Liver (tissue), 8 donors: ENCODE measurements at regions not wholly inside any gene's neighbourhood (a gene's known extent, or its start where the extent isn't known, plus 50 kb on each side); places are given as distances from the start of the nearest gene placed in this dataset.

Experiments used
- DNase-seq: peaks from one replicate; pipeline ENCODE4 v3.0.0-alpha.2; 2017; ENCODE audit warnings: low spot score
- H3K27ac ChIP-seq, 2 donors: one replicate each; pipeline ENCODE4 v1.7.0; 2013; ENCODE audit warnings: inconsistent platforms in 2 of 2, low read length in 2 of 2, control low read depth in 1 of 2, low read depth in 1 of 2, mild to moderate bottlenecking in 1 of 2
- H3K27me3 ChIP-seq, 4 donors: one replicate each; pipeline versions ENCODE4 v1.6.1 to v1.7.0; 2013; ENCODE audit warnings: low read length in 3 of 4, inconsistent platforms in 1 of 4, mild to moderate bottlenecking in 1 of 4, moderate library complexity in 1 of 4; ENCODE audit not compliant: control insufficient read depth in 4 of 4, insufficient read depth in 4 of 4
- H3K36me3 ChIP-seq, 4 donors: one replicate each; pipeline versions ENCODE4 v1.6.1 to v1.7.0; 2013; ENCODE audit warnings: low read length in 3 of 4, mild to moderate bottlenecking in 3 of 4, low read depth in 1 of 4, moderate library complexity in 1 of 4; ENCODE audit not compliant: control insufficient read depth in 4 of 4, insufficient read depth in 3 of 4
- H3K4me1 ChIP-seq, 4 donors: one replicate each; pipeline versions ENCODE4 v1.6.1 to v1.7.0; 2013; ENCODE audit warnings: low read length in 3 of 4, mild to moderate bottlenecking in 3 of 4, moderate library complexity in 1 of 4; ENCODE audit not compliant: control insufficient read depth in 4 of 4, insufficient read depth in 4 of 4
- H3K4me3 ChIP-seq, 3 donors: one replicate each; pipeline versions ENCODE4 v1.6.1 to v1.7.0; 2013; ENCODE audit warnings: low read length in 3 of 3, control low read depth in 1 of 3, low read depth in 1 of 3, mild to moderate bottlenecking in 1 of 3
- H3K9ac ChIP-seq, 2 donors: one replicate each; pipeline ENCODE4 v1.7.0; 2013; ENCODE audit warnings: low read length in 2 of 2, mild to moderate bottlenecking in 2 of 2, moderate library complexity in 2 of 2, control low read depth in 1 of 2, low read depth in 1 of 2
- H3K9me3 ChIP-seq, 4 donors: one replicate each; pipeline versions ENCODE4 v1.6.1 to v1.7.0; 2013; ENCODE audit warnings: low read length in 3 of 4; ENCODE audit not compliant: control insufficient read depth in 4 of 4
- EGR1 ChIP-seq, 2 donors: IDR thresholded peaks; 2 replicates each; pipeline ENCODE4 v1.6.1; 2016 to 2018; ENCODE audit warnings: antibody characterized with exemption in 2 of 2, low read depth in 2 of 2
- FOXA1 ChIP-seq: IDR thresholded peaks from 2 replicates; pipeline ENCODE4 v1.6.1; 2016; ENCODE audit warnings: antibody characterized with exemption
- FOXA2 ChIP-seq: IDR thresholded peaks from 2 replicates; pipeline ENCODE4 v1.6.1; 2016; ENCODE audit warnings: antibody characterized with exemption
- GABPA ChIP-seq, 2 donors: IDR thresholded peaks in 1 of 2; conservative IDR thresholded peaks in 1 of 2; 2 replicates each; pipeline ENCODE4 v1.6.1; 2016; ENCODE audit warnings: antibody characterized with exemption in 2 of 2, mild to moderate bottlenecking in 1 of 2, moderate library complexity in 1 of 2
- HNF4A ChIP-seq, 2 donors: conservative IDR thresholded peaks; 2 replicates each; pipeline ENCODE4 v1.6.1; 2016; ENCODE audit warnings: antibody characterized with exemption in 2 of 2, mild to moderate bottlenecking in 2 of 2
- HNF4G ChIP-seq: IDR thresholded peaks from 2 replicates; pipeline ENCODE4 v1.6.1; 2016; ENCODE audit warnings: antibody characterized with exemption
- JUND ChIP-seq, 2 donors: IDR thresholded peaks; 2 replicates each; pipeline ENCODE4 v1.6.1; 2016; ENCODE audit warnings: antibody characterized with exemption in 2 of 2
- NR2F2 ChIP-seq: IDR thresholded peaks from 2 replicates; pipeline ENCODE4 v1.6.1; 2016; ENCODE audit warnings: antibody characterized with exemption
- RAD21 ChIP-seq, 2 donors: IDR thresholded peaks; 2 replicates each; pipeline ENCODE4 v1.6.1; 2016; ENCODE audit warnings: antibody characterized with exemption in 2 of 2, mild to moderate bottlenecking in 2 of 2
- RXRA ChIP-seq, 2 donors: IDR thresholded peaks; 2 replicates each; pipeline ENCODE4 v1.6.1; 2017 to 2018; ENCODE audit warnings: antibody characterized with exemption in 2 of 2, mild to moderate bottlenecking in 1 of 2
- SP1 ChIP-seq: IDR thresholded peaks from 2 replicates; pipeline ENCODE4 v1.6.1; 2018; ENCODE audit warnings: antibody characterized with exemption, mild to moderate bottlenecking
- TAF1 ChIP-seq: conservative IDR thresholded peaks from 2 replicates; pipeline ENCODE4 v1.6.1; 2016; ENCODE audit warnings: antibody characterized with exemption, mild to moderate bottlenecking
- YY1 ChIP-seq: IDR thresholded peaks from 2 replicates; pipeline ENCODE4 v1.6.1; 2016; ENCODE audit warnings: antibody characterized with exemption, mild to moderate bottlenecking
- WGBS: extraction: QIAGEN DNeasy Blood & Tissue Kit; methylation state at CpG from one replicate; pipeline ENCODE4 v1.1.7; 2013; 5-methylcytosine and 5-hydroxymethylcytosine counted together
- TF ChIP-seq, protein P1 (sequence below): IDR thresholded peaks from 2 replicates; pipeline ENCODE4 v1.6.1; 2016; ENCODE audit warnings: antibody characterized with exemption, mild to moderate bottlenecking
- TF ChIP-seq, protein P2 (sequence below): IDR thresholded peaks from 2 replicates; pipeline ENCODE4 v1.6.1; 2016; ENCODE audit warnings: antibody characterized with exemption
- TF ChIP-seq, protein P3 (sequence below): IDR thresholded peaks from 2 replicates; pipeline ENCODE4 v1.6.1; 2016; ENCODE audit warnings: antibody characterized with exemption
- TF ChIP-seq, protein P4 (sequence below): fragments of 150-350 bp; IDR thresholded peaks from 2 replicates; pipeline ENCODE4 v1.5.1; 2017; ENCODE audit warnings: improper control_type of control experiment, low read depth, low read length; ENCODE audit not compliant: missing input control
- TF ChIP-seq, protein P5 (sequence below): IDR thresholded peaks from 2 replicates; pipeline ENCODE4 v1.6.1; 2016; ENCODE audit warnings: antibody characterized with exemption
- donor health status: healthy.
- donor health status: healthy.
- donor health status: healthy.
- donor health status: healthy.
- donor health status: healthy.

DNA sequence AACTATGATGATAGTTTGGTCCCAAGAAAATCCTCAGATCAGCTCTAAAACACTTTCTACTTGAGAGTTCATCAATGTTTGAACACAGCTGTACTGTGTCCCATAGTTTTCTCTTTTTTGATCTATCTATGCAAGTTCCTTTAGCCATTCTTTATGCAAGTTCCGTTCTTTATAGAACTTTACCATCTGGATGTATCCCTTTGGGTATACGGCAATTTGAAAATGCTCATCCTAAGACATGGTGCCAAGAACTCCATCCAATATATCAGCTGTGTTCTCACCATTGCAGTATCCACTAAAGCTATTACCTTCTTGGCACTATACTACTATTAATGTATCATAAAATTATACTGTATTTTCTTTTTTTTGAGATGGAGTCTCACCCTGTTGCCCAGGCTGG lies 276.9 kb downstream of the NOVA1 start:
- Histone ChIP-seq H3K27me3 (no peaks in the 10 kb centered on the region), H3K36me3 (no peaks in the 10 kb centered on the region), H3K4me1 (no peaks in the 10 kb centered on the region), H3K9me3 (no peaks in the 10 kb centered on the region), H3K27ac (no peak overlapping the region), H3K9ac (no peak overlapping the region), H3K4me3 (no peak overlapping the region)
- WGBS, result 95% methylated on average over 2 of the region's 2 CpGs
- TF ChIP-seq RAD21 (IDR thresholded peaks at IDR 0.05), result no peak
- no peak for TF ChIP-seq HNF4G
- no peak for TF ChIP-seq FOXA2
- no peak for TF ChIP-seq GABPA (IDR thresholded peaks at IDR 0.05 in 1 of 2, conservative IDR thresholded peaks at IDR 0.05 in 1 of 2)
- TF ChIP-seq TAF1, result no peak
- no peak for TF ChIP-seq FOXA1
- TF ChIP-seq, protein P1, sequence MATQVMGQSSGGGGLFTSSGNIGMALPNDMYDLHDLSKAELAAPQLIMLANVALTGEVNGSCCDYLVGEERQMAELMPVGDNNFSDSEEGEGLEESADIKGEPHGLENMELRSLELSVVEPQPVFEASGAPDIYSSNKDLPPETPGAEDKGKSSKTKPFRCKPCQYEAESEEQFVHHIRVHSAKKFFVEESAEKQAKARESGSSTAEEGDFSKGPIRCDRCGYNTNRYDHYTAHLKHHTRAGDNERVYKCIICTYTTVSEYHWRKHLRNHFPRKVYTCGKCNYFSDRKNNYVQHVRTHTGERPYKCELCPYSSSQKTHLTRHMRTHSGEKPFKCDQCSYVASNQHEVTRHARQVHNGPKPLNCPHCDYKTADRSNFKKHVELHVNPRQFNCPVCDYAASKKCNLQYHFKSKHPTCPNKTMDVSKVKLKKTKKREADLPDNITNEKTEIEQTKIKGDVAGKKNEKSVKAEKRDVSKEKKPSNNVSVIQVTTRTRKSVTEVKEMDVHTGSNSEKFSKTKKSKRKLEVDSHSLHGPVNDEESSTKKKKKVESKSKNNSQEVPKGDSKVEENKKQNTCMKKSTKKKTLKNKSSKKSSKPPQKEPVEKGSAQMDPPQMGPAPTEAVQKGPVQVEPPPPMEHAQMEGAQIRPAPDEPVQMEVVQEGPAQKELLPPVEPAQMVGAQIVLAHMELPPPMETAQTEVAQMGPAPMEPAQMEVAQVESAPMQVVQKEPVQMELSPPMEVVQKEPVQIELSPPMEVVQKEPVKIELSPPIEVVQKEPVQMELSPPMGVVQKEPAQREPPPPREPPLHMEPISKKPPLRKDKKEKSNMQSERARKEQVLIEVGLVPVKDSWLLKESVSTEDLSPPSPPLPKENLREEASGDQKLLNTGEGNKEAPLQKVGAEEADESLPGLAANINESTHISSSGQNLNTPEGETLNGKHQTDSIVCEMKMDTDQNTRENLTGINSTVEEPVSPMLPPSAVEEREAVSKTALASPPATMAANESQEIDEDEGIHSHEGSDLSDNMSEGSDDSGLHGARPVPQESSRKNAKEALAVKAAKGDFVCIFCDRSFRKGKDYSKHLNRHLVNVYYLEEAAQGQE, result no peak
- TF ChIP-seq SP1, result no peak
- TF ChIP-seq RXRA (IDR thresholded peaks at IDR 0.05), result no peak
- TF ChIP-seq HNF4A (conservative IDR thresholded peaks at IDR 0.05), result no peak
- TF ChIP-seq, protein P2, sequence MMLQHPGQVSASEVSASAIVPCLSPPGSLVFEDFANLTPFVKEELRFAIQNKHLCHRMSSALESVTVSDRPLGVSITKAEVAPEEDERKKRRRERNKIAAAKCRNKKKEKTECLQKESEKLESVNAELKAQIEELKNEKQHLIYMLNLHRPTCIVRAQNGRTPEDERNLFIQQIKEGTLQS, result no peak
- no peak for TF ChIP-seq YY1
- TF ChIP-seq, protein P3, sequence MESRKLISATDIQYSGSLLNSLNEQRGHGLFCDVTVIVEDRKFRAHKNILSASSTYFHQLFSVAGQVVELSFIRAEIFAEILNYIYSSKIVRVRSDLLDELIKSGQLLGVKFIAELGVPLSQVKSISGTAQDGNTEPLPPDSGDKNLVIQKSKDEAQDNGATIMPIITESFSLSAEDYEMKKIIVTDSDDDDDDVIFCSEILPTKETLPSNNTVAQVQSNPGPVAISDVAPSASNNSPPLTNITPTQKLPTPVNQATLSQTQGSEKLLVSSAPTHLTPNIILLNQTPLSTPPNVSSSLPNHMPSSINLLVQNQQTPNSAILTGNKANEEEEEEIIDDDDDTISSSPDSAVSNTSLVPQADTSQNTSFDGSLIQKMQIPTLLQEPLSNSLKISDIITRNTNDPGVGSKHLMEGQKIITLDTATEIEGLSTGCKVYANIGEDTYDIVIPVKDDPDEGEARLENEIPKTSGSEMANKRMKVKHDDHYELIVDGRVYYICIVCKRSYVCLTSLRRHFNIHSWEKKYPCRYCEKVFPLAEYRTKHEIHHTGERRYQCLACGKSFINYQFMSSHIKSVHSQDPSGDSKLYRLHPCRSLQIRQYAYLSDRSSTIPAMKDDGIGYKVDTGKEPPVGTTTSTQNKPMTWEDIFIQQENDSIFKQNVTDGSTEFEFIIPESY, result no peak
- TF ChIP-seq NR2F2, result no peak
- TF ChIP-seq, protein P4, sequence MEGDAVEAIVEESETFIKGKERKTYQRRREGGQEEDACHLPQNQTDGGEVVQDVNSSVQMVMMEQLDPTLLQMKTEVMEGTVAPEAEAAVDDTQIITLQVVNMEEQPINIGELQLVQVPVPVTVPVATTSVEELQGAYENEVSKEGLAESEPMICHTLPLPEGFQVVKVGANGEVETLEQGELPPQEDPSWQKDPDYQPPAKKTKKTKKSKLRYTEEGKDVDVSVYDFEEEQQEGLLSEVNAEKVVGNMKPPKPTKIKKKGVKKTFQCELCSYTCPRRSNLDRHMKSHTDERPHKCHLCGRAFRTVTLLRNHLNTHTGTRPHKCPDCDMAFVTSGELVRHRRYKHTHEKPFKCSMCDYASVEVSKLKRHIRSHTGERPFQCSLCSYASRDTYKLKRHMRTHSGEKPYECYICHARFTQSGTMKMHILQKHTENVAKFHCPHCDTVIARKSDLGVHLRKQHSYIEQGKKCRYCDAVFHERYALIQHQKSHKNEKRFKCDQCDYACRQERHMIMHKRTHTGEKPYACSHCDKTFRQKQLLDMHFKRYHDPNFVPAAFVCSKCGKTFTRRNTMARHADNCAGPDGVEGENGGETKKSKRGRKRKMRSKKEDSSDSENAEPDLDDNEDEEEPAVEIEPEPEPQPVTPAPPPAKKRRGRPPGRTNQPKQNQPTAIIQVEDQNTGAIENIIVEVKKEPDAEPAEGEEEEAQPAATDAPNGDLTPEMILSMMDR, result no peak
- no peak for TF ChIP-seq JUND (IDR thresholded peaks at IDR 0.05)
- DNase-seq, result no peak

DNA sequence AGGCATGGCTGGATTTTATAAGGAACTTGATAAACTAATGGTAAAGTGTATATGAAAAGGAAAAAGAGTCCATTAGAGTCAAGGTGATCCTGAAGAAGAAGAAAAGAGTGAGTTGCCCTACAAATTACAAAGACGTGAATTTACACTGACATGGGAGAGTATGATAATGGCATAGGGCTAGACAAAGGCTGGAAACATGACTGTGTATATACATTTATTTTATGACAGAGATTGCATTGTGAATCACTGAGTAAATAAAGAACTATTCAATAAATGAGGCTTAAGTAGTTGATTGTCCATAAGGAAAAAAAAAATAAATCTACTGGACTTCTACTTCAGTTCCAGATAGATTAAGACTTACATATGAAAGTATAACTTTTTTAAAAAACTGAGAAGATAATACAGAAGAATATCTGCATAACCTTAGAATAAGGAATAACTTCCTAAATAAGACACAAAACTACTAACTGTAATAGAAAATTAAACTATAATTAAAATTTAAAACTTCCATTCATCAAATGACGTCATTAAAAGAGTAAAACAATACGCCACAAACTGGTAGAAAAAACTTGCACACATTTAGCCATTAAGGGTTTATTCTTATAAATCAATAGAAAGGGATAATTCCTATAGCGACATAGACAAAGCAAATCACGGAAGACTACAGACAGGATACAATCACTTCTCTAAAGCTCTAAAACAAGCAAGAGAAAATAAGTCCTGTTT lies 278.5 kb downstream of the NOVA1 start:
- DNase-seq, result no peak
- 80% methylated on average over 5 of the region's 5 CpGs for WGBS
- Histone ChIP-seq H3K9me3 (no peaks in the 10 kb centered on the region), H3K36me3 (no peaks in the 10 kb centered on the region), H3K4me1 (no peaks in the 10 kb centered on the region), H3K27ac (no peak overlapping the region), H3K9ac (no peak overlapping the region), H3K4me3 (no peak overlapping the region), H3K27me3 (no peaks in the 10 kb centered on the region)
- no peak for TF ChIP-seq RAD21 (IDR thresholded peaks at IDR 0.05)
- no peak for TF ChIP-seq HNF4G
- no peak for TF ChIP-seq FOXA2
- TF ChIP-seq NR2F2, result no peak
- no peak for TF ChIP-seq HNF4A (conservative IDR thresholded peaks at IDR 0.05)
- TF ChIP-seq EGR1 (IDR thresholded peaks at IDR 0.05; ENCODE audit: low read depth in 2 of 2), result no peak
- no peak for TF ChIP-seq FOXA1
- TF ChIP-seq, protein P4, result no peak
- no peak for TF ChIP-seq TAF1
- no peak for TF ChIP-seq JUND (IDR thresholded peaks at IDR 0.05)
- TF ChIP-seq GABPA (IDR thresholded peaks at IDR 0.05 in 1 of 2, conservative IDR thresholded peaks at IDR 0.05 in 1 of 2), result no peak
- TF ChIP-seq YY1, result no peak
- TF ChIP-seq, protein P2, result no peak
- TF ChIP-seq RXRA (IDR thresholded peaks at IDR 0.05), result no peak
- TF ChIP-seq, protein P5, sequence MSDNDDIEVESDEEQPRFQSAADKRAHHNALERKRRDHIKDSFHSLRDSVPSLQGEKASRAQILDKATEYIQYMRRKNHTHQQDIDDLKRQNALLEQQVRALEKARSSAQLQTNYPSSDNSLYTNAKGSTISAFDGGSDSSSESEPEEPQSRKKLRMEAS, result no peak
